ENCODE measurements at regions not wholly inside any gene's neighbourhood (a gene's known extent, or its start where the extent isn't known, plus 50 kb on each side); places are given as distances from the start of the nearest gene placed in this dataset.

DNA sequence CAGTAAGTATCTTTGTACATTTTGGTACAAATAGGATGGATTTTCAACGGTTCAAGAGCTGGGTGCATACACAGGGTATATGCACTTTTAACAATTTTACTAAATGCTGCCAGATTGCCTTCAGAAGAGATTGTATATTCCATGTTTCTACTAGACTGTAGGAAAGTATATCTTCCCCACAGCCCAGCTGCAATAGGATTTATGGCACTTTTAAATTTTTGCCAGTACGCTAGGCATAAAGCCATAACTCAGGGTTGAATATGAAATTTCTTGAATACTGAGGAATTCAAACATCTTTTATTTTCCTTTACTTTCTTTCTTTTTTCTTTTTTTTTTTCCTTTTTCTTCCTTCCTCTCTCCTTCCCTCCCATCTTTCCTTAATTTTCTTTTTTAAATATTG, 78.7 kb upstream of the SULF2 start:
- peaks cover 22% of the 10 kb centered on the region for H3K27me3 ChIP-seq (ENCODE audit: insufficient read depth, low read length)
- DNase-seq (ENCODE audit: insufficient read length, low spot score, missing footprints) = no peak
- H3K79me2 ChIP-seq (ENCODE audit: insufficient read depth, low read length) = no peaks in the 10 kb centered on the region
- peaks cover 4% of the 10 kb centered on the region for H3K9me3 ChIP-seq (ENCODE audit: low read depth, low read length)
- H3K4me3 ChIP-seq (ENCODE audit: insufficient read depth, low read length) = no peak overlapping the region
- no peaks in the 10 kb centered on the region for H3K4me1 ChIP-seq (ENCODE audit: insufficient read depth, low read length)
- H3K36me3 ChIP-seq (ENCODE audit: insufficient read depth, low read length) = no peaks in the 10 kb centered on the region
- no peak overlapping the region for H3K4me2 ChIP-seq (ENCODE audit: insufficient read depth, low read length)
- TF ChIP-seq, protein P1, sequence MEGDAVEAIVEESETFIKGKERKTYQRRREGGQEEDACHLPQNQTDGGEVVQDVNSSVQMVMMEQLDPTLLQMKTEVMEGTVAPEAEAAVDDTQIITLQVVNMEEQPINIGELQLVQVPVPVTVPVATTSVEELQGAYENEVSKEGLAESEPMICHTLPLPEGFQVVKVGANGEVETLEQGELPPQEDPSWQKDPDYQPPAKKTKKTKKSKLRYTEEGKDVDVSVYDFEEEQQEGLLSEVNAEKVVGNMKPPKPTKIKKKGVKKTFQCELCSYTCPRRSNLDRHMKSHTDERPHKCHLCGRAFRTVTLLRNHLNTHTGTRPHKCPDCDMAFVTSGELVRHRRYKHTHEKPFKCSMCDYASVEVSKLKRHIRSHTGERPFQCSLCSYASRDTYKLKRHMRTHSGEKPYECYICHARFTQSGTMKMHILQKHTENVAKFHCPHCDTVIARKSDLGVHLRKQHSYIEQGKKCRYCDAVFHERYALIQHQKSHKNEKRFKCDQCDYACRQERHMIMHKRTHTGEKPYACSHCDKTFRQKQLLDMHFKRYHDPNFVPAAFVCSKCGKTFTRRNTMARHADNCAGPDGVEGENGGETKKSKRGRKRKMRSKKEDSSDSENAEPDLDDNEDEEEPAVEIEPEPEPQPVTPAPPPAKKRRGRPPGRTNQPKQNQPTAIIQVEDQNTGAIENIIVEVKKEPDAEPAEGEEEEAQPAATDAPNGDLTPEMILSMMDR (IDR thresholded peaks at IDR 0.05; ENCODE audit: extremely low read depth, low read depth, low read length) = no peak
- H2AFZ ChIP-seq (ENCODE audit: low read length) = no peak overlapping the region
- no peaks in the 10 kb centered on the region for H4K20me1 ChIP-seq (ENCODE audit: insufficient read depth, low read length)
- H3K27ac ChIP-seq (ENCODE audit: low read depth, low read length) = no peak overlapping the region

DNA sequence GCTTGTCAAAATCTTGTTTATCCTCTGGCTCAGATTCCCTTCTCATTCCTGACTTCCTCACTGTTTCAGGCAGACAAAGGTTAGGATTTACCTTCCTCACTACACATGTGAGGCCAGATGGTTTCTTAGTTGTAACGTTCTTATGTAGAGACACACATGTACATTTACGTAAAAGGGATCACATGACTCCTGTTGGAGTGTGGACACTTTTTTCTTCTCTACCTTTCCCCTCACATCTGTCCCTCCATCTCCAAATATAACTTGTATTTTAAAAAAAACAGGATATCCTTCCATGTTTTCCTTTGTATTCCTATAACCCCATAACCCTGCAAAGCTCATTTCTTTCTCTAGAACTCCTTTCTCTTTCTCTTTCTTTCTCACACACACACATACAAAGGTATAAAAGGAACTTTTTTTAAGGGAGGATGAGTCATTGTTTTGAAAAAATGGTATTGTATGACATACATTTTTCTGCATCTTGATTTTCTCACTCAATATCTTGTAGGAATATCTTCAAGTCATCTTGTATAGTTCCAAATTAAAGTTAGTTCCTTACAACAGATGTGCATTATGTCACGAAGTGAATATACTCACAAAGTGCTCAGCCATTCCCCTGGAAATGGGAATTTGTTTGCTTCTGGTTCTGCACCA, 78.2 kb upstream of the SULF2 start:
- H3K79me2 ChIP-seq (ENCODE audit: insufficient read depth, low read length) = no peaks in the 10 kb centered on the region
- H3K4me3 ChIP-seq (ENCODE audit: insufficient read depth, low read length) = no peak overlapping the region
- no peaks in the 10 kb centered on the region for H3K36me3 ChIP-seq (ENCODE audit: insufficient read depth, low read length)
- H3K9me3 ChIP-seq (ENCODE audit: low read depth, low read length) = peaks cover 4% of the 10 kb centered on the region
- no peak for DNase-seq (ENCODE audit: insufficient read length, low spot score, missing footprints)
- H2AFZ ChIP-seq (ENCODE audit: low read length) = no peak overlapping the region
- H3K27me3 ChIP-seq (ENCODE audit: insufficient read depth, low read length) = peaks cover 22% of the 10 kb centered on the region
- no peak overlapping the region for H3K27ac ChIP-seq (ENCODE audit: low read depth, low read length)
- no peaks in the 10 kb centered on the region for H4K20me1 ChIP-seq (ENCODE audit: insufficient read depth, low read length)
- no peak overlapping the region for H3K4me2 ChIP-seq (ENCODE audit: insufficient read depth, low read length)
- TF ChIP-seq, protein P1 (IDR thresholded peaks at IDR 0.05; ENCODE audit: extremely low read depth, low read depth, low read length) = no peak
- H3K4me1 ChIP-seq (ENCODE audit: insufficient read depth, low read length) = no peaks in the 10 kb centered on the region

DNA sequence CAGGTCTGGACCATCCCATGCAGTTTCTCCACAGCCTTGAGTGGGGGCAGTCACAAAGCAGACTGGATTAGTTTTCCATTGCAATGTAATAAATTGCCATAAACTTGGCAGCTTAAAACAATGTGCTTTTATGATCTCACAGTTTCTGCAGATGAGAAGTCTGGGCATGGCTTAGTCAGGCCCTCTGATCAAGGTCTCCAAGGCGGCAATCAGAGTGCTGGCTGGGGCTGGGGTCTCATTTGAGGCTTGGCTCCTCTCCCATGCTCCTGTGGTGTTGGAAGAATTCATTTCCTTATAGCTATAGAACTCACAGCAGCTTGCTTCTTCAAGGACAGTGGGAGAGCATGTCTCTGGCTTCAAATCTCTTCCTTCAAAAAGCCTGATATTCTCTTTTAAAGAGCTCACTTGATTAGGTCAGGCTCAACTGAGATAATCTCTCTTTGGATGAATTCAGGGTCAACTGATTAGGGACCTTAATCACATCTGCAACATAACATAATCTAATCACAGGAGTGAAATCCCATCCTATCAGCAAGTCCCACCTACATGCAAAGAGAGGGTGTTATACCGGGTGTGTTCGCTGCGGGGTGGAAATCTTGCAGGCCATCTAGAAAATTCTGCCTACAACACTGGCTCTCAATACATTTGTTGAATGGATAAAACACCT, 77.4 kb upstream of the SULF2 start:
- no peak overlapping the region for H2AFZ ChIP-seq (ENCODE audit: low read length)
- no peak overlapping the region for H3K4me2 ChIP-seq (ENCODE audit: insufficient read depth, low read length)
- peaks cover 22% of the 10 kb centered on the region for H3K27me3 ChIP-seq (ENCODE audit: insufficient read depth, low read length)
- peak; percentile 39 for DNase-seq (ENCODE audit: insufficient read length, low spot score, missing footprints)
- peaks cover 4% of the 10 kb centered on the region for H3K9me3 ChIP-seq (ENCODE audit: low read depth, low read length)
- no peaks in the 10 kb centered on the region for H3K79me2 ChIP-seq (ENCODE audit: insufficient read depth, low read length)
- no peak overlapping the region for H3K27ac ChIP-seq (ENCODE audit: low read depth, low read length)
- H3K4me3 ChIP-seq (ENCODE audit: insufficient read depth, low read length) = no peak overlapping the region
- H4K20me1 ChIP-seq (ENCODE audit: insufficient read depth, low read length) = no peaks in the 10 kb centered on the region
- TF ChIP-seq, protein P1 (IDR thresholded peaks at IDR 0.05; ENCODE audit: extremely low read depth, low read depth, low read length) = no peak
- peaks cover 3% of the 10 kb centered on the region for H3K4me1 ChIP-seq (ENCODE audit: insufficient read depth, low read length)
- no peaks in the 10 kb centered on the region for H3K36me3 ChIP-seq (ENCODE audit: insufficient read depth, low read length)

DNA sequence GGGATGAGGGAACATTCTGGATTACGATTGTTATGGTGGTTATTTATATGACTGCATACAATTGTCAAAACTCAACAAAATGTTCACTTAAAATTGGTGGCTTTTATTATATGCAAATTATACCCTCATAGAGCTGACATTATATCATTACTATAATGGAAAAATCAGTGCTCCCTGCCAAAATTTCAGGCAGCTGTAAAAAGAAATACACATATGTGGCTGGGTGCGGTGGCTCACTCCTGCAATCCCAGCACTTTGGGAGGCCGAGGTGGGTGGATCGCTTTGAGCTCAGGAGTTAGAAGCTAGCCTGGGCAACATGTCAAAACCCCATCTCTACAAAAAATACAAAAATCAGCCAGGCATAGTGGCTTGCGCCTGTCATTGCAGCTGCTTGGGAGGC, 75.8 kb upstream of the SULF2 start:
- H3K27me3 ChIP-seq (ENCODE audit: insufficient read depth, low read length) = peaks cover 22% of the 10 kb centered on the region

More for the DNA sequence above, 75.8 kb upstream of the SULF2 start:
- Histone ChIP-seq H4K20me1 (ENCODE audit: insufficient read depth, low read length) (no peaks in the 10 kb centered on the region), H3K9me3 (ENCODE audit: low read depth, low read length) (peaks cover 4% of the 10 kb centered on the region), H3K4me3 (ENCODE audit: insufficient read depth, low read length) (no peak overlapping the region), H3K36me3 (ENCODE audit: insufficient read depth, low read length) (no peaks in the 10 kb centered on the region), H2AFZ (ENCODE audit: low read length) (no peak overlapping the region), H3K79me2 (ENCODE audit: insufficient read depth, low read length) (no peaks in the 10 kb centered on the region), H3K4me2 (ENCODE audit: insufficient read depth, low read length) (no peak overlapping the region), H3K27ac (ENCODE audit: low read depth, low read length) (no peak overlapping the region), H3K4me1 (ENCODE audit: insufficient read depth, low read length) (peaks cover 5% of the 10 kb centered on the region)
- TF ChIP-seq, protein P1 (IDR thresholded peaks at IDR 0.05; ENCODE audit: extremely low read depth, low read depth, low read length) = no peak
- no peak for DNase-seq (ENCODE audit: insufficient read length, low spot score, missing footprints)

Data from osteoblast (primary cell).